ENCODE measurements at regions not wholly inside any gene's neighbourhood (a gene's known extent, or its start where the extent isn't known, plus 50 kb on each side); places are given as distances from the start of the nearest gene placed in this dataset.

DNA sequence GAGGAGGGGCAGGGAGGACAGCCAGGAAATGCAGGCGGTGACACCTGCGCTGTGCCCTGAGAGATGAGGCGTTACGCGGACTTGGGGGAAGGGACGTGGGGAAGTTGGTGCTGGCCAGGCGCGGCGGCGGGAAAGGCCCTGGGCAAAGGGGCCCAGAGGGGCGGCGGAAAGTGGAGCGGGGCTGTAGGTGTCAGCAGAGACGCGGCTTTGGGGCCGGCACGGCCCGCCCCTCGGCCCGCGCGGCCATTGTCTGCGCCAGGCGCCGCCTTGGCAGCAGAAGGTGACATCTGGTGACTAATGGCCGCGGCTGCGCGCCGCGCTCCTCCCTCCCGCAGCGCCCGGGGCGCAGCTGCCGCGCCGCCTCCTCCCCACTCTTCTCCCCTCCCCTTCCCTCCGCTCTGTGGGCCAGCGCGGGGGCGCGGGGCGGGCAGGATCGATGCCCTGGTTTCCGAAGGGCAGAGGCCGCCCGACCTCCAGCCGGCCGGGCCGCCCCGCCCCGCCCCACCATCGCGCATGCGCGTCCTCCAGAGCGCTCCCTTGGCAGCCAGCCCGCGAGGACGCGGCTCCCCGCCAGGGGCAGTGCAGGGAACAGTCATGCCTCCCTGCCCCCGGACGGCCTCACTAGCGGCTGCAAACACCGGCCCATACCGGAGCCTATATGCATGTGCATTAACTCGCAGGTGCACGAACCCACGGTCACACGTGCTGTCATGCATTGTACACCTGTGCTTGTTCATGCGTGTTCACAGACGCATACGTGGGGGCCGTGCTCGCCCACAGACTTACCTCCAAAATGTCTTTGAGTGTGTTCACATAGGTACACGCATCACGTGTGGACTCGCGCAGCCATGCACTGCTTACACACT lies 269.6 kb downstream of the RPS24 start:
- H3K36me3 ChIP-seq (ENCODE audit: low read depth, low read length), result no peaks in the 10 kb centered on the region
- ChIA-PET POLR2A (ENCODE audit: unreplicated experiment) (interaction anchor here (1.1 kb wide), 1 partner anchor 47 kb away, joined by 3 read pairs; no protein-coding TSS in a partner anchor), CTCF (interaction anchor here (0.6 to 1.5 kb wide), 4 partner anchors 10 to 189 kb away, joined by 3 to 7 read pairs (median 3); no protein-coding TSS in a partner anchor)
- H3K4me3 ChIP-seq (ENCODE audit: low read length), result peak overlapping the region; percentile 67
- intact Hi-C loops (cut with micrococcal nuclease), result loop anchor here (1.0 to 5.0 kb wide), 11 partner anchors 47 to 894 kb away; partner anchors contain the start of gene ZMIZ1
- H3K27ac ChIP-seq (ENCODE audit: low read length), result peak overlapping the region; percentile 11
- ATAC-seq (peak; percentile 91), DNase-seq (peak; percentile 100)
- BruUV-seq (replicated peaks), result no TSS peak
- no peaks in the 10 kb centered on the region for H3F3A ChIP-seq (ENCODE audit: low read length, unreplicated experiment)
- peak overlapping the region; percentile 57 for H3K9ac ChIP-seq (ENCODE audit: low read length)
- H3K9me3 ChIP-seq (ENCODE audit: low read length), result no peaks in the 10 kb centered on the region
- H2AFZ ChIP-seq (ENCODE audit: low read length), result peak overlapping the region; percentile 82
- H4K20me1 ChIP-seq (ENCODE audit: low read length), result no peaks in the 10 kb centered on the region
- H3K79me2 ChIP-seq (ENCODE audit: low read length), result no peaks in the 10 kb centered on the region
- H3K9me2 ChIP-seq (replicated peaks; ENCODE audit: low read length), result no peaks in the 10 kb centered on the region
- peaks cover 36% of the 10 kb centered on the region for H3K27me3 ChIP-seq (ENCODE audit: low read length)
- peak overlapping the region; percentile 83 for H3K4me2 ChIP-seq (ENCODE audit: low read length)
- H3K4me1 ChIP-seq (ENCODE audit: insufficient read depth, low read length), result peaks cover 14% of the 10 kb centered on the region
- TF ChIP-seq EZH2phosphoT487 (IDR thresholded peaks at IDR 0.05; ENCODE audit: borderline replicate concordance, low read length), result peak; percentile 93
- TF ChIP-seq EZH2 (IDR thresholded peaks at IDR 0.05; ENCODE audit: low read length, unreplicated experiment), result no peak
- TF ChIP-seq, protein P1, sequence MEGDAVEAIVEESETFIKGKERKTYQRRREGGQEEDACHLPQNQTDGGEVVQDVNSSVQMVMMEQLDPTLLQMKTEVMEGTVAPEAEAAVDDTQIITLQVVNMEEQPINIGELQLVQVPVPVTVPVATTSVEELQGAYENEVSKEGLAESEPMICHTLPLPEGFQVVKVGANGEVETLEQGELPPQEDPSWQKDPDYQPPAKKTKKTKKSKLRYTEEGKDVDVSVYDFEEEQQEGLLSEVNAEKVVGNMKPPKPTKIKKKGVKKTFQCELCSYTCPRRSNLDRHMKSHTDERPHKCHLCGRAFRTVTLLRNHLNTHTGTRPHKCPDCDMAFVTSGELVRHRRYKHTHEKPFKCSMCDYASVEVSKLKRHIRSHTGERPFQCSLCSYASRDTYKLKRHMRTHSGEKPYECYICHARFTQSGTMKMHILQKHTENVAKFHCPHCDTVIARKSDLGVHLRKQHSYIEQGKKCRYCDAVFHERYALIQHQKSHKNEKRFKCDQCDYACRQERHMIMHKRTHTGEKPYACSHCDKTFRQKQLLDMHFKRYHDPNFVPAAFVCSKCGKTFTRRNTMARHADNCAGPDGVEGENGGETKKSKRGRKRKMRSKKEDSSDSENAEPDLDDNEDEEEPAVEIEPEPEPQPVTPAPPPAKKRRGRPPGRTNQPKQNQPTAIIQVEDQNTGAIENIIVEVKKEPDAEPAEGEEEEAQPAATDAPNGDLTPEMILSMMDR (conservative IDR thresholded peaks at IDR 0.05; ENCODE audit: low read depth, low read length), result peak; percentile 93

GRCh38 chr10:78304091-78305045 lies 270.7 kb downstream of the RPS24 start:
- Histone ChIP-seq H3K9me2 (replicated peaks; ENCODE audit: low read length) (no peaks in the 10 kb centered on the region), H3K4me3 (ENCODE audit: low read length) (no peak overlapping the region), H3K36me3 (ENCODE audit: low read depth, low read length) (no peaks in the 10 kb centered on the region), H3K79me2 (ENCODE audit: low read length) (no peaks in the 10 kb centered on the region), H3K27me3 (ENCODE audit: low read length) (peaks cover 46% of the 10 kb centered on the region), H4K20me1 (ENCODE audit: low read length) (no peaks in the 10 kb centered on the region), H3K4me2 (ENCODE audit: low read length) (no peak overlapping the region), H3F3A (ENCODE audit: low read length, unreplicated experiment) (no peaks in the 10 kb centered on the region), H3K9ac (ENCODE audit: low read length) (no peak overlapping the region), H3K4me1 (ENCODE audit: insufficient read depth, low read length) (peaks cover 14% of the 10 kb centered on the region), H3K9me3 (ENCODE audit: low read length) (no peaks in the 10 kb centered on the region), H3K27ac (ENCODE audit: low read length) (no peak overlapping the region), H2AFZ (ENCODE audit: low read length) (no peak overlapping the region)
- DNase-seq (no peak), ATAC-seq (no peak)
- intact Hi-C loops (cut with micrococcal nuclease), result loop anchor here (5.0 kb wide), 2 partner anchors 113 to 353 kb away; no protein-coding TSS in a partner anchor
- ChIA-PET CTCF (interaction anchor here (0.5 to 0.6 kb wide), 4 partner anchors 188 to 759 kb away, joined by 3 to 6 read pairs (median 3); no protein-coding TSS in a partner anchor), POLR2A (ENCODE audit: unreplicated experiment) (no interaction called here)
- no TSS peak for BruUV-seq (replicated peaks)
- TF ChIP-seq, protein P1 (conservative IDR thresholded peaks at IDR 0.05; ENCODE audit: low read depth, low read length), result no peak
- TF ChIP-seq EZH2phosphoT487 (IDR thresholded peaks at IDR 0.05; ENCODE audit: borderline replicate concordance, low read length) (no peak), EZH2 (IDR thresholded peaks at IDR 0.05; ENCODE audit: low read length, unreplicated experiment) (no peak)

All from PC-3 (cell line).